NOMO-1 treated with dmso at 0.1 percent for 144 hours (cell line): ENCODE measurements at regions not wholly inside any gene's neighbourhood (a gene's known extent, or its start where the extent isn't known, plus 50 kb on each side); places are given as distances from the start of the nearest gene placed in this dataset.

Source experiments
- DNase-seq: peaks from one replicate; lab custom pipeline; 2025; ENCODE audit not compliant: unreplicated experiment; lab: John Stamatoyannopoulos, UW

- no peak for DNase-seq
Measured at GRCh38 chr10:129364949-129365348, 102.1 kb upstream of the MGMT start.

- no peak for DNase-seq
Measured at GRCh38 chr10:129365767-129366402, 101.2 kb upstream of the MGMT start.

DNA sequence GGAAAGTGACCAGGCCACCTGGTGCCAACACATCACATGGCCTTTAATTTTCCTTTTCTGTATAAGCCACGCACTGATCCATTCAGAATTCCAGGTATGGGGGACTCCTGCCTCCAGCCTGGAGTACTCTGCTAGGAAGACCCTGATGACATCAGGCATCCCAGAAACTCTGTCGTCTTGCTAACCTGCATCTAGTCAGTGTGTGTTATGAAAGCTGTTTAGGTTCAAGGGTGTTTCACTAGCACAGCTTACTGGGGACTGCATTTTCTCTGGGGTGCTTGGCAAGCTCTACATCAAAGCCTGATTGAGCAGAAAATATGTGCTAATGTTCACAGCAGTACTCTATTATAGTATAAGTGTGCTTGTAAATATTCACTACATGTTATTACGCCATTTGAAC, 100.6 kb upstream of the MGMT start:
- no peak for DNase-seq

- DNase-seq, result no peak
Measured at GRCh38 chr10:129369566-129369965, 97.5 kb upstream of the MGMT start.

GRCh38 chr10:129371541-129371940, 95.5 kb upstream of the MGMT start:
- no peak for DNase-seq

DNA sequence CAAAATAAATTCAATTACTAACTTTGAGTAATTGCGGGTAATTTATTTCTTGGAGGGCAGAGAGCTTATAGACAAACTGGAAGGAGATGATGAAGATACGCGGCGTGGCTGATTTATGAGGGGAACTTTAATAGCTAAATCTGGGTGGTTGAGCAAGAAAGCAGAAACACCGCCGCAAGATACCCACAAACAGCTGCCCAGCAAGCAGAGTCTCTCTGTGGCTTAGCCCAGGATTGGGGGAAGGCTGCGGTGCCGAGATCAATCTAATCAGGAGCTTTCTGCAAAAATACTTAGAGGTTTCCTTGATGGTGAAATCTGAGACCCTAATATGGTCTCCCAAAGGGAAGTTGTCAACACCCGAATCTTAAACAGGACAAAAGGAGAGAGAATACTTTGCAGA, 94.9 kb upstream of the MGMT start:
- peak; percentile 55 for DNase-seq

GRCh38 chr10:129373231-129373630, 93.8 kb upstream of the MGMT start:
- no peak for DNase-seq

GRCh38 chr10:129373718-129374117, 93.3 kb upstream of the MGMT start:
- no peak for DNase-seq

DNA sequence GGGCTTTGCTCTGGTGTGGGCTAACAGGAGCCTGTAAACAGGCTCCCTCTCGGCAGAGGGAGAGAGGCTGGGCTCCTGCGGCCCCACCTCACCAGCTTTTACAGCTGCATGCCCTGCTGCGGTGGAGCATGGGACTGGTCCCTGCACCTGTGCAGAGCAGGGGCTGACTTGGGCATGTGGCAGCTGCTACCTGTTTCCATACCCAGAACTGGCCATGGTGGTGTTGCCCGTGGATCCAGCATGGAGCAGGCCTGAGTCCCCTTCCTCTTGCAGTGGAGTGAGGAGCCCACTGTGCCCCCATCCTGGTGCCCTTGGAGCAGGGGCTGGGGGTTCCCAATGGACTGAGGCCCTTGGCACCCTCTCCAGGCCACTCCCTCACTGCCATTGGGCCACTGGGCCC, 91.9 kb upstream of the MGMT start:
- no peak for DNase-seq

DNA sequence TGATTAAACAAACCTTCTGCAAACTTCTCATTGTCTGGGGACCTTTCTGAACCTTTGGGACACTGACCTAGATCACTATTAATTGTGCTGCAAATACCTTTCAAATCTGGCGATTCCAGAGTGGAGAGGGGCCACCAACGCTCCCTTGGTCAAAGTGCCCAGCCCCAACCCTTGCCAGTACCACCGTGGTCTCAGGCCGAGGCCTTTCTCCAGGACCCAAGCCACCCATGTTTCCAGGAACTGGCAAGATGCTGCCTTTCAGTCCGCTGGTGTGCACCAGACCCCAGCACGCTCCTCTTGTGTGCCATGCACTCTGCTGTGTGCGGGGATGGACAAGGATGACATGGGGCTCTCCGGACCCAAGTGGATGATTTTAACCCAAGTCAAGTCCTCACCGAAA, 91.1 kb upstream of the MGMT start:
- no peak for DNase-seq

- no peak for DNase-seq
Measured at GRCh38 chr10:129380279-129380678, 86.8 kb upstream of the MGMT start.

- DNase-seq, result no peak
Measured at GRCh38 chr10:129381741-129382140, 85.3 kb upstream of the MGMT start.

DNA sequence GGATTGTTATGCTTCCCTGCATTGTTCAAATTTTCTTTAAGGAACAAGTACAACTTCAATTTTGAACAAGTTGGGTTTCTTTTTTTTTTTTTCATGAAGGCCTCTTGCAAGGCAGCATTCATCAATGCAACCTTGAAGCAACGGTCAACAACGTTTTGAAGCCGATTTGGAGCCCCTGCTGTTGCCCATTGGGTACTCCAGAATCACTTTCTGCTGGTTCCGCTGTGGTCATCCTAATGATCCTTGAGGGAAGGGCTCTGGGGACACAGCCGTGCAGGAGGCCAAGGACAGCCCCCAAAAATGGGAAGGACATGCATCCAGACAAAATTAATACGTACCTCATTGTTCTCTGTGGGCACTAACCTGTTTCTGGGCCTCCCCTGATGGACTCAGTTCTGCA, 84.6 kb upstream of the MGMT start:
- no peak for DNase-seq

- DNase-seq, result no peak
Measured at GRCh38 chr10:129383651-129384050, 83.4 kb upstream of the MGMT start.

- DNase-seq, result no peak
Measured at GRCh38 chr10:129385600-129385999, 81.4 kb upstream of the MGMT start.

DNA sequence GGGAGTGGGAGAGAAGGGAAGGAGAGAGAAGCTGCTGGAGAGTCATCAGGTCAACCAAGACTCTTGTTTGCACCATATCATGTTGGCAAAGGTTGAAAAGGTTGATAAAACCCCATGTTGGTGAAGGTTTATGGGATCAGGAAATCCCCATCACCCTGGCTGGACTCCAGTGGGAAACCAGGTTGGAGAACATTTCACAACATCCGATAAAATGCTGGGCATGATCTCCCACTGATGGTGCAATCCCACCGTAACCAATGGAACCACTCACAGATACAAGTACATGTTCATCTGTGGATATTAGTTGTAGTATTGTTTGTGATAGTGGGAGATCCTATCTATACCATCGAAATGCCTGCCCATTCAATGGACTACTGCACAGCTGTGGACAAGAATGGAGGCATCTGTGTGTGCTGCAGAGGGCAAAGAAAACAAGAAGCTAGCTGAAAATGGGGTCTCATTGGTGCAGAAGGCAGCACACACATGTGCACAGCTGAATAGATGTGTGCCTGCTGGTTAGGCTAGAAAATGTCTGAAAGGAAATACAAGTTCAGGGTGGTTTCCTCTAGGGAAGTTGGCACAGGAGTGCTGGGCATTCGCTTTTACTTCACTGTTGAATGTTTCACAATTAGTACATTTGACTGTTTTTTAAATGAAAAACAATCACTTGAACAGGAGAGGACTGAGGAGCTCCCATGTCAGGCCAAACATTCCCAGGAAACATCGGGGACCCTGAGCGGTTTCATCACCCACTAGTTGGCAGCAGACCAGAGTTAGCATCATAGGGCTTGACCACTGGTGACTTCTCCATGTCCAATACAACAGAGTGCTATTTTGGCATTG, 80.4 kb upstream of the MGMT start:
- DNase-seq, result no peak

GRCh38 chr10:129387258-129387525, 79.8 kb upstream of the MGMT start:
- DNase-seq, result no peak

GRCh38 chr10:129388435-129388834, 78.6 kb upstream of the MGMT start:
- DNase-seq, result no peak

- no peak for DNase-seq
Measured at GRCh38 chr10:129389194-129389593, 77.8 kb upstream of the MGMT start.

DNA sequence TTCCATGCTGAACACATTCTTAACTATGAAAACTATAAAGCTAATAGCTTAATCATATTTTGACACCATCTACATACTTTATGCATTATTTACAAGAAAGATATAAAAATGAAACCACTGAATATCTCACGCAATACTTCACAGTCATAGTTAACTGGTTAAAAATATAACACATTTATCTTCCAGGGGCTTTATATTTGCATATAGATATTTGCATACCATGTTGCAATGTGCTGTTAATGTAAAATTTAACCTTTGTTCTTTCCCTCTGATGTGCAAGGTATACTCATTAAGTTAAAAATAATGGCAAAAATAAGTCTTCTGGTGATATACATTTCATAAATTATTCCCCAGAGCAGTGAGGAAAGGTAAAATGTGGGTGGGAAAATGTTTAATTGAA, 76.9 kb upstream of the MGMT start:
- no peak for DNase-seq

DNA sequence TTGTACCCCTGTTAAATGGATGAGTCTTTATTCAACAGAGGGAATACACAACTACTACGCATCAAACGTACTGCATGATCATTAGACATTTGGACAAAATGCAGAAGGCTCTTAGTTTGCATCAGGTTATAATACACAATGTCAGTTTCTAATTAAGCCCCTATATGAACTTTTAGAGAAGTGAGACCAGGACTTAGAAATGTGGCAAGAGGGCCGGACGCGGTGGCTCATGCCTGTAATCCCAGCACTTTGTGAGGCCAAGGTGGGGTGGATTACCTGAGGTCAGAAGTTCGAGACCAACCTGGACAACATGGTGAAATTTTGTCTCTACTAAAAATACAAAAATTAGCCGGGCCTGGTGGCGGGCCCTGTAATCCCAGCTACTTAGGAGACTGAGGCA, 76.3 kb upstream of the MGMT start:
- no peak for DNase-seq

- no peak for DNase-seq
Measured at GRCh38 chr10:129391464-129391863, 75.6 kb upstream of the MGMT start.

DNA sequence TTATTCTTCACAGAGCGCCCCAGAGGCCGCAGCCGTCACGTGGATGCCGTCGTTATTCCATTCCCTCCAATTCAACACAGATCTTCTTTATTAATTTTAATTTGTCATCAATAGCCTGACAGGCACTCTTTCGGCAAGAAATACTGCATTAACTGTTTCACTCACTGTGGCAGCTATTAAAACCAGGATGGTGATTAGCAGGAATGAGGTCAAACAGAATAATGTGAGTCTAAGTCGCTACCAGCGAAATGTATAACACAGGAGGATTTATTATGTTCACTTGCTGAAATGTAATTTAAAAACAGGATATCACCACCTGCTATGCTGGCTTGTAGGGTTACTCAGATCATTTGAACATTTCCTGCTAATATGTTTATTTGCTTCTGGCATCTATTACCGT, 74.2 kb upstream of the MGMT start:
- DNase-seq, result no peak
